ENCODE measurements at regions not wholly inside any gene's neighbourhood (a gene's known extent, or its start where the extent isn't known, plus 50 kb on each side); places are given as distances from the start of the nearest gene placed in this dataset.

DNA sequence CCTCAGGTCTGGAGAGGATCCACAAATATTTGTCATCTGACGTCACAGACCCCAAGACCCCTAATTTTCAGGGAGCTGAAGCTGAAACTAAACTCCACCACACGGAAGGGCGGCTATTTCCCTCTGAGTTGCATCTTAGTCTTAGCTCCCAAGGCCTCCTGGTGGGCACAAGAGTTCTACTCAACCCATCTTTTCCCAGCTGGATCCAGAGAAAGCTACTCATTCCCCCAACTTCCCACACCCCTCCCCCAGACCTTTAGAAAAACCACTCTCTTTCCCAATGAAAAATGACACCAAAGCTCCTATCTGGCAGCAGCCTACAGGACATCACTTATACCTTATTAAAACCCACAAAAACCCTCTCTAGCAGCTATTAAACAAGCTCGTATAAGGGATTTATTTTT lies 67.1 kb upstream of the SLC1A1 start:
- TF ChIP-seq, protein P1, sequence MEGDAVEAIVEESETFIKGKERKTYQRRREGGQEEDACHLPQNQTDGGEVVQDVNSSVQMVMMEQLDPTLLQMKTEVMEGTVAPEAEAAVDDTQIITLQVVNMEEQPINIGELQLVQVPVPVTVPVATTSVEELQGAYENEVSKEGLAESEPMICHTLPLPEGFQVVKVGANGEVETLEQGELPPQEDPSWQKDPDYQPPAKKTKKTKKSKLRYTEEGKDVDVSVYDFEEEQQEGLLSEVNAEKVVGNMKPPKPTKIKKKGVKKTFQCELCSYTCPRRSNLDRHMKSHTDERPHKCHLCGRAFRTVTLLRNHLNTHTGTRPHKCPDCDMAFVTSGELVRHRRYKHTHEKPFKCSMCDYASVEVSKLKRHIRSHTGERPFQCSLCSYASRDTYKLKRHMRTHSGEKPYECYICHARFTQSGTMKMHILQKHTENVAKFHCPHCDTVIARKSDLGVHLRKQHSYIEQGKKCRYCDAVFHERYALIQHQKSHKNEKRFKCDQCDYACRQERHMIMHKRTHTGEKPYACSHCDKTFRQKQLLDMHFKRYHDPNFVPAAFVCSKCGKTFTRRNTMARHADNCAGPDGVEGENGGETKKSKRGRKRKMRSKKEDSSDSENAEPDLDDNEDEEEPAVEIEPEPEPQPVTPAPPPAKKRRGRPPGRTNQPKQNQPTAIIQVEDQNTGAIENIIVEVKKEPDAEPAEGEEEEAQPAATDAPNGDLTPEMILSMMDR (IDR thresholded peaks at IDR 0.05) = no peak
- no peak for TF ChIP-seq POLR2AphosphoS5 (IDR thresholded peaks at IDR 0.05)
- no peak for TF ChIP-seq EP300 (IDR thresholded peaks at IDR 0.05)
